HG03095 (cell line): ENCODE measurements at regions not wholly inside any gene's neighbourhood (a gene's known extent, or its start where the extent isn't known, plus 50 kb on each side); places are given as distances from the start of the nearest gene placed in this dataset.

Source experiments
- ATAC-seq: cut with Tn5 transposase; IDR thresholded peaks from one replicate; pipeline ENCODE4 v1.9.1; 2021; ENCODE audit warnings: moderate library complexity; ENCODE audit not compliant: unreplicated experiment

DNA sequence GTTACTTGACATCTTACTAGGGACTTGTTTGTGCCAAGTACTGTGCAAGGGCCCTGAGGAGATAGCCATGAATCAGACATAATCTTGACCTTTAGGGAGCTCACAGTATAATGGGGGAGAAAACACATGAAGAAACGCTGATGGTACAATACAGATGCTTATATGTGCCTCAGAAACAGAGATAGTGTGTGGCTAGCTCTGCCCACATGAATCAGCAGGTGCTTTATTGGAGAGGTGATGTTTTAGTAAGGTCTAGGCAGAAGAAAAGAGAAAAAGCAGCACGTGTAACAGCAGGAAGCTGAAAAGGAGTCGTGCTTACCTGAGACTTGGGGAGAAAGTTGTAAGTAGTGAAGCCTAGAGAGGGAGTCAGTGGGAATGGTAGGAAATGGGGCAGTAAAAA, 60.6 kb upstream of the LMO4 start:
- ATAC-seq: no peak

- ATAC-seq: no peak
These were observed 58.8 kb upstream of the LMO4 start for GRCh38 chr1:87269921-87270320.

- ATAC-seq: no peak
These were observed 55.4 kb upstream of the LMO4 start for GRCh38 chr1:87273291-87273690.

DNA sequence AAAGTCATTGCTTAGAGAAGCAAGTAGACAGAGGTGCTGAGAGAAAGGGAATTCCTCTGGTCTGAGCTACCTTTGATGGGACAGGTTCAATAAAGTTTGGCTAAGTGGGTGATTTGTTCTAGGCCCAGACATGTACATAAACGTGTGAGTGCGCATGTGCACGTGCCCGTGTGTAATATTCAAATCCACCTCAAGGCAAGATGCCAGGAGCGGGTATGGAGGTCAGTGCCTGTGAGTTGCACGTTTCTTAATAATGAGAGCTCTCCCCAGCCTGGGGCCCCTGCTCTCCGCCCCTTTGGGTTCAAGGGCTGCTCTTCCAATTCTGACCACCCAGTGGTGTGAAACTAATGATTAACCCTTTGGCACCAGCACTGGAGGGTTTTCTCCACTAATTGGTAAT, 53.8 kb upstream of the LMO4 start:
- ATAC-seq: no peak

DNA sequence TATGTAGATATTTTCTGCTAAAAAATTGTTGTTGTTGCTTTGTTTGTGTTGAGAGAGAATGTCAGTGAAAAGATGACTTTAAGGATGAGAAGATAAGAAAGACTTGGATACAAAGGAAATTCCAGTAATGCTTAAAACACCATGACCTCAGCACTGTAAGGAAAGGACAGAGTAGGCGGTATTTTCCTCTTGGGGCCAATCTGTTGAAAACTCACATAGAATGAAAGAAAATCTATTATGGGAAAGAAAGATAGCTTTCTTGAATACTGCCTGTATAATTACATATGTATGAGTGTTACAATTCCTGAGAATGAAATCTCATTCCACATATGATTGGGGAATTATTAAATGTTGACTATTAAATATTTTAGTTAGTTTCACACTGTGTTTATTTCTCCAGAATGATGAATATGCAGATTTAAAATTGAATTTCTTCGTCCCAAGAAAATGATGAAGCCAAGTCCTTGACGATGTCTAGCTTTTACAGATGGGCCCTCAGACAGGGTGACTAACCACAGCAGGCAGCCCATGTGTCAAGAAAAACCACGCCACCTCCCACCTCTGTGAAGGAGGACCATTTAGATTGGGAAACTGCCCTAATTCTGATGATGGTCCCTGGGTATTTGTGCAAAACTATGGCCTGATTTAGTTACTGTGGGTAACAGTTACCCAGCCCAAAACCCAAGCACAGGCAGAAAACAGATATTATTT, 49.7 kb upstream of the LMO4 start:
- ATAC-seq: no peak
